ENCODE measurements at regions not wholly inside any gene's neighbourhood (a gene's known extent, or its start where the extent isn't known, plus 50 kb on each side); places are given as distances from the start of the nearest gene placed in this dataset.

GRCh38 chr1:232899839-232900238, 50.6 kb upstream of the NTPCR start:
- CTCF ChIA-PET: no interaction called here
- no peak overlapping the region for H3K27ac ChIP-seq
- no peak for TF ChIP-seq CTCF (conservative IDR thresholded peaks at IDR 0.05; ENCODE audit: low read depth)
- POLR2A ChIA-PET (ENCODE audit: low non-redundant PET): no interaction called here
- DNase-seq (ENCODE audit: low spot score): peak; percentile 8
